ENCODE measurements at regions not wholly inside any gene's neighbourhood (a gene's known extent, or its start where the extent isn't known, plus 50 kb on each side); places are given as distances from the start of the nearest gene placed in this dataset.

DNA sequence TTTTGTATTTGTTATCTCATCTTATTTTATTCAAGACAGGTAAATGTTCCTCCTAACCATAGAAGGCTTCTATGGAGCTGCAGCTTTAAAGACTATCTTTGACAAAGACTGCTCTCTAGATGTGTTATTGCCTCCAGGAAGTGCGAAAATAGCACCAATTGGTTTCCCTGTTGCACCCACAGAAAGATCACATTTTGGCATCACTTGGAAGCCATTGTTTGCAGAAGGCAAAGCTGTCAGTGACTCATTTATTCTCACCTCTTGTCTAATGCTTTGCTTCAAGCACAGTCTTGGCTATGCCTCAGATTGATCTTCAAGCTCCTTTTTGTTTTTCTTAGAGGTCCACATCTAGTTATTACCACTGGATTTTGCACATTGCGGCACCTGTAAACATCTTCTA is 150.3 kb downstream of the PCDH7 start:
- no peaks in the 10 kb centered on the region for H3K27me3 ChIP-seq (replicated peaks; ENCODE audit: control insufficient read depth, insufficient read depth, low read length)
- H3K9me3 ChIP-seq = no peaks in the 10 kb centered on the region
- TF ChIP-seq, protein P1, sequence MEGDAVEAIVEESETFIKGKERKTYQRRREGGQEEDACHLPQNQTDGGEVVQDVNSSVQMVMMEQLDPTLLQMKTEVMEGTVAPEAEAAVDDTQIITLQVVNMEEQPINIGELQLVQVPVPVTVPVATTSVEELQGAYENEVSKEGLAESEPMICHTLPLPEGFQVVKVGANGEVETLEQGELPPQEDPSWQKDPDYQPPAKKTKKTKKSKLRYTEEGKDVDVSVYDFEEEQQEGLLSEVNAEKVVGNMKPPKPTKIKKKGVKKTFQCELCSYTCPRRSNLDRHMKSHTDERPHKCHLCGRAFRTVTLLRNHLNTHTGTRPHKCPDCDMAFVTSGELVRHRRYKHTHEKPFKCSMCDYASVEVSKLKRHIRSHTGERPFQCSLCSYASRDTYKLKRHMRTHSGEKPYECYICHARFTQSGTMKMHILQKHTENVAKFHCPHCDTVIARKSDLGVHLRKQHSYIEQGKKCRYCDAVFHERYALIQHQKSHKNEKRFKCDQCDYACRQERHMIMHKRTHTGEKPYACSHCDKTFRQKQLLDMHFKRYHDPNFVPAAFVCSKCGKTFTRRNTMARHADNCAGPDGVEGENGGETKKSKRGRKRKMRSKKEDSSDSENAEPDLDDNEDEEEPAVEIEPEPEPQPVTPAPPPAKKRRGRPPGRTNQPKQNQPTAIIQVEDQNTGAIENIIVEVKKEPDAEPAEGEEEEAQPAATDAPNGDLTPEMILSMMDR (IDR thresholded peaks at IDR 0.05; ENCODE audit: insufficient read depth in 1 of 2, low read depth in 1 of 2, low read length in 1 of 2, severe bottlenecking in 1 of 2, unreplicated experiment in 1 of 2) = no peak
- POLR2A ChIA-PET = no interaction called here
- H3K4me1 Mint-ChIP-seq (ENCODE audit: low read depth, unreplicated experiment) = peaks cover 23% of the 10 kb centered on the region
- no peaks in the 10 kb centered on the region for H3K36me3 ChIP-seq (ENCODE audit: control insufficient read depth, insufficient read depth, low read length)
- peaks cover 7% of the 10 kb centered on the region for H3K9me3 Mint-ChIP-seq (ENCODE audit: unreplicated experiment)
- no TSS peak for BruUV-seq (replicated peaks)
- CTCF ChIA-PET = no interaction called here
- no peak overlapping the region for H3K4me3 ChIP-seq (ENCODE audit: low read depth, low read length)
- H3K4me1 ChIP-seq = peaks cover 25% of the 10 kb centered on the region
- H3K36me3 Mint-ChIP-seq (ENCODE audit: insufficient read depth, unreplicated experiment) = no peaks in the 10 kb centered on the region
- H3K27ac Mint-ChIP-seq (ENCODE audit: unreplicated experiment) = no peak overlapping the region
- DNase-seq = no peak
- intact Hi-C loops (cut with micrococcal nuclease; ENCODE audit: unreplicated experiment) = no loop called here
- H3K27me3 Mint-ChIP-seq (ENCODE audit: insufficient read depth, unreplicated experiment) = no peaks in the 10 kb centered on the region
- no peak overlapping the region for H3K4me3 Mint-ChIP-seq (ENCODE audit: unreplicated experiment)

DNA sequence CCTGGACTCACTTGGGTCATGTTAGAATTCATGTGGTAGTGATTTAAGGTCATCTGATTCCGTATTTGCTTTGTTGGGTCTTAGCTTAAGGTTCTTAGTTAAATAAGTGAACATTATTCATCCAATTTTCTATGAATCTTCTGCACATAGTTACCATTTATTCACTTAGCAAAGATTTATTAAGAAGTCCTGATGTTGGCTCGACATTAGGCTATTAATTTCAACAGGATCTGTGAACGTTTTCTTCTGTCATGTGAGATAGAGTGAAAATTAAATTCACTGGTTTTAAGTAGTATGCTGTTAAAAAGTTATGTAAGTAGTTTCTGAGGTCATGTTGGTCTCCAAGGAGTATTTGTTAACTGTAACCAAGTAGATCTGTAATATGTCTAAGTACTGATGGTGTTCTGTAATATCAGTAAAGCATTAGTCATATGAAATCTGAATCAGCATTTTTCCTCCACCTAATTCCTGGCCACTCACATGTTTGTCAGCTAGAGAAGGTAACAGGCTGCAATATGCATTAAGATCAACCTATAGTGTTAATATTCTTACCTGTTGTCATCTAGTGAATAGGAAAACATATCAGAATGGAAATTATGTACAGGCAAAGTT is 155.6 kb downstream of the PCDH7 start:
- Histone ChIP-seq H3K4me1 (no peaks in the 10 kb centered on the region), H3K27me3 (replicated peaks; ENCODE audit: control insufficient read depth, insufficient read depth, low read length) (no peaks in the 10 kb centered on the region), H3K36me3 (ENCODE audit: control insufficient read depth, insufficient read depth, low read length) (no peaks in the 10 kb centered on the region), H3K9me3 (no peaks in the 10 kb centered on the region), H3K4me3 (ENCODE audit: low read depth, low read length) (no peak overlapping the region)
- Mint-ChIP-seq H3K9me3 (ENCODE audit: unreplicated experiment) (peaks cover 7% of the 10 kb centered on the region), H3K36me3 (ENCODE audit: insufficient read depth, unreplicated experiment) (no peaks in the 10 kb centered on the region), H3K4me1 (ENCODE audit: low read depth, unreplicated experiment) (peaks cover 3% of the 10 kb centered on the region), H3K27ac (ENCODE audit: unreplicated experiment) (no peak overlapping the region), H3K27me3 (ENCODE audit: insufficient read depth, unreplicated experiment) (no peaks in the 10 kb centered on the region), H3K4me3 (ENCODE audit: unreplicated experiment) (no peak overlapping the region)
- CTCF ChIA-PET = no interaction called here
- BruUV-seq (replicated peaks) = no TSS peak
- TF ChIP-seq, protein P1 (IDR thresholded peaks at IDR 0.05; ENCODE audit: insufficient read depth in 1 of 2, low read depth in 1 of 2, low read length in 1 of 2, severe bottlenecking in 1 of 2, unreplicated experiment in 1 of 2) = no peak
- POLR2A ChIA-PET = no interaction called here
- intact Hi-C loops (cut with micrococcal nuclease; ENCODE audit: unreplicated experiment) = no loop called here
- no peak for DNase-seq

DNA sequence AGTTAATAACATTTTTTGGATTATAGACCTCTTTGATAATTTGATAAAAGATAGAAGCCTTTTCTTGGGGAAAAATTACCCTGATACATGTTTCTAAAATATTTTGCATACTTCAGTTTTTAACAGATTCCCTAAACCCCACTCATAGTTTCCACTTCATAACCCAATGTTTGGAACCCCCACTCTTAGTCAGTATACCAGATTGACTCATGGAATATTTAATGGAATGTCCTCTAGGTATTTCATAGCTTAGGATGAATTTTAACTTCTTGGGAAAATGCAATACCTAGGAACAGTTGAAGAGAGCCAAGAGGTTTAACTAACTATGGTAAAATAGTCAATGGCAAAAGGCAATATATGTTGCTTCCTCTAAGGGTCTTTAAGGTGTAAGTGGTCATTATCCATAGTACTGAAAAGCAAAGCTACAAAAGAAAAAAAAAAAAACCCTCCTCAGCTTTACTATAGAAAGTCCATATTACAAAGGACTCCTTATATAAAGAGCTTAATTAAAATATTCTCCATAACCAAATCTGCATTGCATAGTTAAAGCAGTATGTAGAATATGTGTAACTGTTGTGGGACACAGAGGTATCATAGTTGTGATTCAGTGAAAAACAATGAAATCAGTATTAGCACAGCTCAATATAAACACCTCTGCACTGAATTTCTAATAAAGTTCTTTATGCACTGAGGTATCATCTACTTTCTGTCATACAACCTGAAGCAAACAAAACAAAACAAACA is 159.9 kb downstream of the PCDH7 start:
- Mint-ChIP-seq H3K4me3 (ENCODE audit: unreplicated experiment) (no peak overlapping the region), H3K27ac (ENCODE audit: unreplicated experiment) (no peak overlapping the region), H3K36me3 (ENCODE audit: insufficient read depth, unreplicated experiment) (no peaks in the 10 kb centered on the region), H3K4me1 (ENCODE audit: low read depth, unreplicated experiment) (no peaks in the 10 kb centered on the region), H3K9me3 (ENCODE audit: unreplicated experiment) (peaks cover 3% of the 10 kb centered on the region), H3K27me3 (ENCODE audit: insufficient read depth, unreplicated experiment) (no peaks in the 10 kb centered on the region)
- Histone ChIP-seq H3K27me3 (replicated peaks; ENCODE audit: control insufficient read depth, insufficient read depth, low read length) (no peaks in the 10 kb centered on the region), H3K9me3 (no peaks in the 10 kb centered on the region), H3K36me3 (ENCODE audit: control insufficient read depth, insufficient read depth, low read length) (no peaks in the 10 kb centered on the region), H3K4me1 (no peaks in the 10 kb centered on the region), H3K4me3 (ENCODE audit: low read depth, low read length) (no peak overlapping the region)
- ChIA-PET POLR2A (no interaction called here), CTCF (no interaction called here)
- intact Hi-C loops (cut with micrococcal nuclease; ENCODE audit: unreplicated experiment) = no loop called here
- no TSS peak for BruUV-seq (replicated peaks)
- DNase-seq = no peak
- TF ChIP-seq, protein P1 (IDR thresholded peaks at IDR 0.05; ENCODE audit: insufficient read depth in 1 of 2, low read depth in 1 of 2, low read length in 1 of 2, severe bottlenecking in 1 of 2, unreplicated experiment in 1 of 2) = no peak

All from Caco-2 (cell line).